Glutamatergic neuron (in vitro differentiated cells): ENCODE measurements at regions not wholly inside any gene's neighbourhood (a gene's known extent, or its start where the extent isn't known, plus 50 kb on each side); places are given as distances from the start of the nearest gene placed in this dataset.

Source experiments
- DNase-seq: peaks from one replicate; pipeline ENCODE4 v3.0.0; 2022
- H3K27ac Mint-ChIP-seq: one replicate; pipeline ENCODE4 v1.8.0; 2020; ENCODE audit warnings: mild to moderate bottlenecking, mixed read lengths, inconsistent platforms; ENCODE audit not compliant: unreplicated experiment
- H3K27me3 Mint-ChIP-seq: one replicate; pipeline ENCODE4 v1.8.0; 2020; ENCODE audit warnings: mild to moderate bottlenecking, moderate library complexity, mixed read lengths, inconsistent platforms; ENCODE audit not compliant: unreplicated experiment
- H3K36me3 Mint-ChIP-seq: one replicate; pipeline ENCODE4 v1.8.0; 2020; ENCODE audit warnings: mild to moderate bottlenecking, mixed read lengths, inconsistent platforms; ENCODE audit not compliant: unreplicated experiment
- H3K4me1 Mint-ChIP-seq: one replicate; pipeline ENCODE4 v1.8.0; 2020; ENCODE audit warnings: mild to moderate bottlenecking, low read depth, mixed read lengths, inconsistent platforms; ENCODE audit not compliant: unreplicated experiment
- H3K4me3 Mint-ChIP-seq: one replicate; pipeline ENCODE4 v1.8.0; 2020; ENCODE audit warnings: mild to moderate bottlenecking, mixed read lengths, inconsistent platforms; ENCODE audit not compliant: unreplicated experiment
- H3K9me3 Mint-ChIP-seq: one replicate; pipeline ENCODE4 v1.8.0; 2020; ENCODE audit warnings: mild to moderate bottlenecking, moderate library complexity, mixed read lengths, inconsistent platforms; ENCODE audit not compliant: unreplicated experiment
- CTCF ChIP-seq: fragments of 200-600 bp; sonication (generic); IDR thresholded peaks from one replicate; pipeline ENCODE4 v1.5.0; 2021; ENCODE audit not compliant: partially characterized antibody, unreplicated experiment

GRCh38 chr4:16329797-16330134 is 103.5 kb upstream of the TAPT1 start:
- H3K4me1 Mint-ChIP-seq, result no peaks in the 10 kb centered on the region
- no peak for TF ChIP-seq CTCF
- peaks cover 2% of the 10 kb centered on the region for H3K9me3 Mint-ChIP-seq
- DNase-seq, result no peak
- no peaks in the 10 kb centered on the region for H3K36me3 Mint-ChIP-seq
- no peak overlapping the region for H3K27ac Mint-ChIP-seq
- H3K4me3 Mint-ChIP-seq, result no peak overlapping the region
- no peaks in the 10 kb centered on the region for H3K27me3 Mint-ChIP-seq

- no peak overlapping the region for H3K27ac Mint-ChIP-seq
- TF ChIP-seq CTCF, result no peak
Observed at GRCh38 chr4:16329125-16329796, 103.0 kb upstream of the TAPT1 start.

GRCh38 chr4:16322183-16322582 is 95.9 kb upstream of the TAPT1 start:
- H3K4me1 Mint-ChIP-seq, result no peaks in the 10 kb centered on the region
- no peak for TF ChIP-seq CTCF
- H3K4me3 Mint-ChIP-seq, result no peak overlapping the region
- H3K9me3 Mint-ChIP-seq, result peaks cover 2% of the 10 kb centered on the region
- no peaks in the 10 kb centered on the region for H3K36me3 Mint-ChIP-seq
- H3K27me3 Mint-ChIP-seq, result no peaks in the 10 kb centered on the region
- H3K27ac Mint-ChIP-seq, result no peak overlapping the region
- DNase-seq, result no peak

More at GRCh38 chr4:16329125-16329796, 103.0 kb upstream of the TAPT1 start:
- Mint-ChIP-seq H3K36me3 (no peaks in the 10 kb centered on the region), H3K4me3 (no peak overlapping the region), H3K9me3 (peaks cover 2% of the 10 kb centered on the region), H3K4me1 (no peaks in the 10 kb centered on the region), H3K27me3 (no peaks in the 10 kb centered on the region)
- no peak for DNase-seq

- H3K4me3 Mint-ChIP-seq, result no peak overlapping the region
- no peak overlapping the region for H3K27ac Mint-ChIP-seq
- DNase-seq, result no peak
- no peaks in the 10 kb centered on the region for H3K27me3 Mint-ChIP-seq
- H3K9me3 Mint-ChIP-seq, result no peaks in the 10 kb centered on the region
- H3K36me3 Mint-ChIP-seq, result no peaks in the 10 kb centered on the region
- H3K4me1 Mint-ChIP-seq, result no peaks in the 10 kb centered on the region
- no peak for TF ChIP-seq CTCF
Observed at GRCh38 chr4:16315456-16315855, 89.2 kb upstream of the TAPT1 start.

- H3K4me3 Mint-ChIP-seq, result no peak overlapping the region
- no peak for TF ChIP-seq CTCF
Observed at GRCh38 chr4:16310606-16311005, 84.3 kb upstream of the TAPT1 start.

More at GRCh38 chr4:16310606-16311005, 84.3 kb upstream of the TAPT1 start:
- Mint-ChIP-seq H3K9me3 (no peaks in the 10 kb centered on the region), H3K27me3 (no peaks in the 10 kb centered on the region), H3K4me1 (no peaks in the 10 kb centered on the region), H3K36me3 (no peaks in the 10 kb centered on the region), H3K27ac (no peak overlapping the region)
- no peak for DNase-seq
